D341Med (cell line): ENCODE measurements at regions not wholly inside any gene's neighbourhood (a gene's known extent, or its start where the extent isn't known, plus 50 kb on each side); places are given as distances from the start of the nearest gene placed in this dataset.

Experiments used
- DNase-seq: peaks from one replicate; pipeline ENCODE4 v3.0.0; 2012; ENCODE audit warnings: low spot score

- DNase-seq = no peak
Observed at GRCh38 chr1:81617308-81617967, 183.3 kb upstream of the ADGRL2 start.

- DNase-seq = no peak
Observed at GRCh38 chr1:81613803-81614202, 186.9 kb upstream of the ADGRL2 start.

DNA sequence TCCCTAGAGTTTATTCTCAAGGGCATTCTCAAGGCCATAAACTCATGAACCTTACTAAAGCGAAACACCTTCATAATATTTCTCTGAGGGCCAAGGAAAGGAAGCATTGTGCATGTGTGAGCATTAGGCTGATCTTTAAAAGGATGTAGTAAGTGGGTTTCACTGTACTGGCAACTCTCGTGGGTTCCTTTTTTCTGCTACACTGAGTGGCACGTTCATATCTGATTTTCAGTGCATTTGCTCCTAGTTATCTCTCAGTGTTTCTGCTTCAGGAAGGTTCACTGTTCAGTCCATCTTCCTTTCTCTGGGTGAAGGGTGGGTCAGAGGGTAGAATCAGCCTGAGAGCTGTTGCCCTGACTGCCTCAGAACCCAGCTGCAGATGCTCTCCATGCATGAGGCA lies 192.8 kb upstream of the ADGRL2 start:
- no peak for DNase-seq

DNA sequence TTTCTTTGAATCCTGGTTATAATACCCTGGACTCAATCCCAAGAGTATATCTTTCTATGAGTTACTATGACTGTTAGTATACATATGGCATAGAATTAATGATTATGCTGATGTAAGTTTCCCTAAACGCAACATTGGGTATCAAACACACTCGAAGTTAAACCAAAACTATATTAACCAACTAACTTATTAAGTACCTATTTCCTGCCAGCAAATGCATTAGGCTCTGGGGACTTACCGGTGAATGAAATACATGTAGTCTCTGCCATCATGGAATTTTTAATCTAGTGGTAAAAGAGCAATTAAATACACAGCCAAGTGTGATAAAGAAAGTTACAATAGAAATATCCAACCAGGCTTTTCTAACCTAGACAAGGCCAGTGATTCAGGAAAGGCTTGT lies 193.6 kb upstream of the ADGRL2 start:
- DNase-seq = no peak

- DNase-seq = no peak
Observed at GRCh38 chr1:81606656-81607055, 194.1 kb upstream of the ADGRL2 start.

DNA sequence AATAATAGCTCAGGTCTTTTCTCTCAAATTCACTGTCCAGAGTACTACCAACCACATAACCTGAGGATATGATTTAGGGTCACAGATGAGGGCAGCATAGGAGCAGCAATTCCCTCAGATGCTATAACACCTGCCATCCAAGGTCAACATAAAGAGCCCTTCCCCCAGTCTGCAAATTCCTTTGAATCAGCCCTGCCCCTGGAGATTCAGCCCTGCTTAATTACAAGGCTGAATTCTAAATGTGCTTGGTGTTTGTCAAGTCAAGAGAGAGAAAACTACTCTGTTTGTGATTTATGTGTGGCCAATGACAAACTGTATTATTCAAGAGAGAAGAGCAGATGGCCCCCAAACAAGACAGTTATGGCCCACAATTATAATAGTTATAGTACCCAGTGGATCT lies 195.7 kb upstream of the ADGRL2 start:
- DNase-seq = no peak

DNA sequence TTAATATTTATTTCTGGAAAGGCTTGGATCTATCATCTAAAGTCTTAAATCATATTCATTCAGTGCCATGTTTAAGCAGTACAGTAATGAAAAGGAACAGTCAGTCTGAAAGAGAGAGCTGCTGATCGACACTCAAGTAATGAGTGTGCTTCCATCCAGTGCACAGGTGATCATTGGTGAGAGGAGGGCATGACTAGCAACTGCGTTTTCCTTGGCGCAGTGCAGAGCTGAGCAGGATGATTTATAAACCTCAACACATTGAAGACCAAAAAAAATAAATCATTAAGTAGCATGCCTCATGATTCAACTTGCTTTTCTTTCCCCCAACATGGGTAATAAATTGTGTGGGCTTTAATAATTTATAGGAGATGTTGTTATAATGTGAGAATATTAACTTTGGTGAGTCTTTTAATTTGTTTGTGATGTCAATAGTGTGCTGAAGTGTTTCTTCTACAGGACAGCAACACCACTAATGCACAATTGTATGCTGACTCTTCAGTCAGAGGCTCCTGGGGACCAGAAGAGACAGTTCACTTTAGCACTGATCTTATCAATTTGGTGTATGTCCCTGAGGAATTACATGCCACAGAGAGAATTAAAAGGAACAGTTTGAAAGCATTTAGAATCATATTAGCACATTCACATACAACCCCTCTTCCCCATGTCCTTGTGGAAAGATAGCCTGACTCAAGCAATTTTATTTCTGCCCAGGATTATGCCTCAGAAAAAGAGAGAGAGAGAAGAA lies 199.7 kb upstream of the ADGRL2 start:
- no peak for DNase-seq

- DNase-seq = no peak
Observed at GRCh38 chr1:81600363-81600762, 200.4 kb upstream of the ADGRL2 start.

- no peak for DNase-seq
Observed at GRCh38 chr1:81598623-81599022, 202.1 kb upstream of the ADGRL2 start.

GRCh38 chr1:81597720-81598426 lies 202.9 kb upstream of the ADGRL2 start:
- no peak for DNase-seq

DNA sequence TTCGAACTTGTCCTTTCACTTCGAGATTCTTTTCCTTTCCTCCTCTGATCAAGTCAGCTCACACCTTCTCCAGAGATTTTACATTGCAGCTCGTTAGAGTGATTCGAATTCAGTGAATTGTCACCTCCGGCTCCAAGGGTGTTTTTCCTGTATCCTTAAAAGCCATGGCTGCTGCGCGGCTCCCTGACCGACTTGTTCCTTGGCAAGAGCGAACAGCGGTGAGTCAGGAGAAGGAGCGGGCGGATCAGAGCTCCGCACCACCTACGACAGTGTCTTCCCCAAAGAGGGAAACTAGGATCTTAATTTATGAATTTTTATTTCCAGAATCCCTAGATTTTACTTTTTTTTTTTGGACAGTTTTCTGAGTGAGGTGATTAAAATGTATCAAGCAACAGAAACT lies 204.4 kb upstream of the ADGRL2 start:
- no peak for DNase-seq

DNA sequence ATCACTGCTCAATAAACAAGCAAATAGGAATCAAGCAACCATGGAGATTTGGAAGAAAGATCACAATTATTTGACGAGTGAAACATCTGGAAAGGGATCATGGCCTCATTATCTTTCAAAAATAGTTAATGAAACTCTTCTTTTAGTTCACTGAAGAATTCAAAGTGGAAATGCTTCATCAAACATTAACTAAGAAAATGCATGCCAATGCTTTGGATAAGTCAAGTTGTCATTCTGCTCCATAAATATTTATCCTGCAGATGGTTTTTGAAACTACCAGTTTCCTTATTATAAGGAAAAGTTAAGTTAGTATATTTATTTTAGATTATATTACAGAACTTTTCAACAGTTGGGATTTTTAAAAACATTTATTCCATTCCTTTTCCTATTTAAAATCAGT lies 206.5 kb upstream of the ADGRL2 start:
- no peak for DNase-seq

- DNase-seq = no peak
Observed at GRCh38 chr1:81592233-81592632, 208.5 kb upstream of the ADGRL2 start.

DNA sequence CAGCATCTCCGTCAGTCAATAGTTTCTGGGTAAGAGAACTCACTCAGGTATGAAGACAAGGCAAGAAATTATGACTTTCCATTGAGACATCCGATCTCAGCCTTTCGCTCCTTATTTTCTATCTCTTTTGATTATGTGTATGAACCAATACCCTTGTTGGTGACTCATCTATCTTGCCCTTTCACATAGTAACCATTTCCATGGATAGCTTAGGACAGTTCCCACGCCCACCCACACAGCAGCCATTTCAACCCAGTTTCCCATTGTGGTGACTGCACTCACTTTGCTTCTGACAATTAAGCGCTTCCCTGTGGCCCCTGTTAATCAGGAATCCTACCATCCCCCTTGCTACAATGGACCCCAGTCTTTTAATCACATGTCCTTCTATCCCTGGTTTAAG lies 210.6 kb upstream of the ADGRL2 start:
- DNase-seq = no peak

- DNase-seq = no peak
Observed at GRCh38 chr1:81588149-81588548, 212.6 kb upstream of the ADGRL2 start.

DNA sequence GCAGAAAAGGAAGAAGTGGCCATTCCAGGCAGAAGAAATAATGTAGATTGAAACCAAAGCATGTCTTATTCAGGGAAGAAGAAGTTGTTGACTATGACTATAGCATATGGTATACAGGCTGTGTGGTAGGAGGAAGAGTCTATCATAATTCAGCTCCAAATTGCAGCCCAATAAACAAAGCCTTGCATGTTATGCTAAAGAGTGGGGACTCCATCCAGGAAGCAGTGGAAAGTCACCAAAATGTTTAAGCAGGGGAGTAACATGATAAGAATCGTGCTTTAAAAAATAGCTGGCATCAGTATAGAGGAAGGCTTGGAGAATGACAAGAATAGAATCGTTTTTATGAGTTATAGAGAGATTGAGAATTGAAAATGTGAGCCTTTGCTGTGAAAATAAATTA lies 213.3 kb upstream of the ADGRL2 start:
- no peak for DNase-seq

- no peak for DNase-seq
Observed at GRCh38 chr1:81585371-81585770, 215.4 kb upstream of the ADGRL2 start.

GRCh38 chr1:81584398-81584797 lies 216.3 kb upstream of the ADGRL2 start:
- no peak for DNase-seq

GRCh38 chr1:81583878-81584277 lies 216.9 kb upstream of the ADGRL2 start:
- no peak for DNase-seq

- no peak for DNase-seq
Observed at GRCh38 chr1:81582467-81582986, 218.2 kb upstream of the ADGRL2 start.

- no peak for DNase-seq
Observed at GRCh38 chr1:81578867-81579266, 221.9 kb upstream of the ADGRL2 start.

GRCh38 chr1:81577004-81577697 lies 223.6 kb upstream of the ADGRL2 start:
- DNase-seq = no peak
